Glutamatergic neuron (in vitro differentiated cells): ENCODE measurements at regions not wholly inside any gene's neighbourhood (a gene's known extent, or its start where the extent isn't known, plus 50 kb on each side); places are given as distances from the start of the nearest gene placed in this dataset.

ENCODE experiments used
- DNase-seq: peaks from one replicate; pipeline ENCODE4 v3.0.0; 2022
- H3K27ac Mint-ChIP-seq: one replicate; pipeline ENCODE4 v1.8.0; 2020; ENCODE audit warnings: mild to moderate bottlenecking, mixed read lengths, inconsistent platforms; ENCODE audit not compliant: unreplicated experiment
- H3K27me3 Mint-ChIP-seq: one replicate; pipeline ENCODE4 v1.8.0; 2020; ENCODE audit warnings: mild to moderate bottlenecking, moderate library complexity, mixed read lengths, inconsistent platforms; ENCODE audit not compliant: unreplicated experiment
- H3K36me3 Mint-ChIP-seq: one replicate; pipeline ENCODE4 v1.8.0; 2020; ENCODE audit warnings: mild to moderate bottlenecking, mixed read lengths, inconsistent platforms; ENCODE audit not compliant: unreplicated experiment
- H3K4me1 Mint-ChIP-seq: one replicate; pipeline ENCODE4 v1.8.0; 2020; ENCODE audit warnings: mild to moderate bottlenecking, low read depth, mixed read lengths, inconsistent platforms; ENCODE audit not compliant: unreplicated experiment
- H3K4me3 Mint-ChIP-seq: one replicate; pipeline ENCODE4 v1.8.0; 2020; ENCODE audit warnings: mild to moderate bottlenecking, mixed read lengths, inconsistent platforms; ENCODE audit not compliant: unreplicated experiment
- H3K9me3 Mint-ChIP-seq: one replicate; pipeline ENCODE4 v1.8.0; 2020; ENCODE audit warnings: mild to moderate bottlenecking, moderate library complexity, mixed read lengths, inconsistent platforms; ENCODE audit not compliant: unreplicated experiment
- TF ChIP-seq, protein P1 (sequence below): fragments of 200-600 bp; sonication (generic); IDR thresholded peaks from one replicate; pipeline ENCODE4 v1.5.0; 2021; ENCODE audit not compliant: partially characterized antibody, unreplicated experiment

DNA sequence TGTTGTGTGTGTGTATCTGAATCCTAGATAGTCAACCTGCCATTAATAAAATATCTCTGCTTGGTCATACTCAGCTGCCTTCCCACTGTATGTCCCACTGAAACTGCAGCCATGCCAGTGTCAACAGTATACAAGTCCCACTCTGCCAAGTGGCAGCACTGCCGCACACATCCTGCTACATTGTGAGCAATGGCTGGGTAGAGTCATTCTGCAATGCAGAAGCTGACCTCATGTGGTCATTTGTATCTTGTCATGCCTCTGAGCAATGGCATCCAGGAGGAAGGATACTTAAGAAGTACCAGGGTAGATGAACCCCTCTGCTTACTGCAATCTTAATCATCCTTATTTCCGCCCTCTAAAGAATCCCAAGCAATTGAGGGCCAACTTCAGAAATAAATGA, 302.2 kb upstream of the DDX18 start:
- no peak for DNase-seq
- no peak overlapping the region for H3K4me3 Mint-ChIP-seq

DNA sequence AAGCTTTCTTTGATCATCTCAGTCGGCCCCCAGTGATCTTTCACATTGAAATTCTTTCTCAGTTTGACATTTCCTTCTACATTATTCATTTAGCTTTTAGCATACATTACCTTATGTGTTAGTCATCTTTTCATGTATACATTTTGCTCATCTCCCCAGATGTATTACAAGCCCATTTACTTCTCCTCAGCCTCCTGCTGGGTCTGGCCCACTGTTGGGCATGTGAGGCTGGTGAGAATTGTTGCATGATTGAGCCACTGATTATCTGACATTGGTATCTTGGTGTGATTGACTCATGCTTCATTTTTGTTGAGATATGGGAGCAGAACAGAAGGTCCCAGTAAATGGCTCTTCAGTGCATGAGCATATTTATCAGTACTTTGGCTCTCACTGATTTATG, 300.1 kb upstream of the DDX18 start:
- TF ChIP-seq, protein P1, sequence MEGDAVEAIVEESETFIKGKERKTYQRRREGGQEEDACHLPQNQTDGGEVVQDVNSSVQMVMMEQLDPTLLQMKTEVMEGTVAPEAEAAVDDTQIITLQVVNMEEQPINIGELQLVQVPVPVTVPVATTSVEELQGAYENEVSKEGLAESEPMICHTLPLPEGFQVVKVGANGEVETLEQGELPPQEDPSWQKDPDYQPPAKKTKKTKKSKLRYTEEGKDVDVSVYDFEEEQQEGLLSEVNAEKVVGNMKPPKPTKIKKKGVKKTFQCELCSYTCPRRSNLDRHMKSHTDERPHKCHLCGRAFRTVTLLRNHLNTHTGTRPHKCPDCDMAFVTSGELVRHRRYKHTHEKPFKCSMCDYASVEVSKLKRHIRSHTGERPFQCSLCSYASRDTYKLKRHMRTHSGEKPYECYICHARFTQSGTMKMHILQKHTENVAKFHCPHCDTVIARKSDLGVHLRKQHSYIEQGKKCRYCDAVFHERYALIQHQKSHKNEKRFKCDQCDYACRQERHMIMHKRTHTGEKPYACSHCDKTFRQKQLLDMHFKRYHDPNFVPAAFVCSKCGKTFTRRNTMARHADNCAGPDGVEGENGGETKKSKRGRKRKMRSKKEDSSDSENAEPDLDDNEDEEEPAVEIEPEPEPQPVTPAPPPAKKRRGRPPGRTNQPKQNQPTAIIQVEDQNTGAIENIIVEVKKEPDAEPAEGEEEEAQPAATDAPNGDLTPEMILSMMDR: no peak
- no peak overlapping the region for H3K4me3 Mint-ChIP-seq
- no peak overlapping the region for H3K27ac Mint-ChIP-seq
- no peaks in the 10 kb centered on the region for H3K4me1 Mint-ChIP-seq
- no peak for DNase-seq
- H3K9me3 Mint-ChIP-seq: no peaks in the 10 kb centered on the region
- no peaks in the 10 kb centered on the region for H3K36me3 Mint-ChIP-seq
- H3K27me3 Mint-ChIP-seq: peaks cover 2% of the 10 kb centered on the region

More for the DNA sequence above, 302.2 kb upstream of the DDX18 start:
- TF ChIP-seq, protein P1: no peak
- Mint-ChIP-seq H3K36me3 (no peaks in the 10 kb centered on the region), H3K27me3 (peaks cover 2% of the 10 kb centered on the region), H3K9me3 (no peaks in the 10 kb centered on the region), H3K4me1 (no peaks in the 10 kb centered on the region), H3K27ac (no peak overlapping the region)

DNA sequence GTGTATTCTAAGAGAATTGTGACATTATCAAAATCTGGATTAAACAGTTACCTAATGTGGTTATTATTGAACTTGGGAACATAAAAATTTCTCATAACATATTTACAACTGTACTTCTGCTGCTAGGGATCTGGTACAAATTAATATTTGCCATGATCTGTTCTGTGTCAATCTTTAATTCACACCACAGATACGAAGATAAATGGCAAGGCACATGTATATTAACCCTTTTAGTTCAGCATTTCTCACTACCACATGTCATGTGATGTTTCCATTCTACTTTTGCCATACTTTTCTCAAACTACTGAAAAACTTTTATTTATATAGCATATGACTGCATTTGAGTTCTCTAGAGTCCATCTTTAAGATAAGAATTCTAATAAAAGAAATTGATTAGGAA, 295.3 kb upstream of the DDX18 start:
- Mint-ChIP-seq H3K27me3 (no peaks in the 10 kb centered on the region), H3K36me3 (no peaks in the 10 kb centered on the region), H3K4me3 (no peak overlapping the region), H3K9me3 (no peaks in the 10 kb centered on the region), H3K4me1 (no peaks in the 10 kb centered on the region), H3K27ac (no peak overlapping the region)
- TF ChIP-seq, protein P1: no peak
- DNase-seq: no peak

DNA sequence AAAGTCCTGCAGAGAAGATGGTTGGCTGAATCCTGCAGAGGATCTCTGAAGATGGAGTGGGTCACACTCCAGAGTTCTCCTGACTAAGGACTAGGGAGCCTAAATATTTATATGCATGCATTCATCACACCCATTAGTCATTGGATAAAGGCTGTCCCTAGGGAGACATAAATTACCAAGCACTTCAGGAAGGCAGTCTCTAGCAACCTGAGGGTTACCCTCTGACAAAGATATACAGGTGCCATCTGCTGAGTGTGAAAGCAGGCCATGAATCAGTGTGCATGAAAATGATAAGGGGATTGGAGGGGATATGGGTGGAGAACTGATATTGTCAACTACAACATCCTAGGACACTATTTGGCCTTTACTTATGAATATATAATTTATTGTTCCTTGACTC, 294.8 kb upstream of the DDX18 start:
- Mint-ChIP-seq H3K4me3 (no peak overlapping the region), H3K9me3 (no peaks in the 10 kb centered on the region), H3K36me3 (no peaks in the 10 kb centered on the region), H3K27me3 (no peaks in the 10 kb centered on the region), H3K27ac (no peak overlapping the region), H3K4me1 (no peaks in the 10 kb centered on the region)
- DNase-seq: no peak
- TF ChIP-seq, protein P1: no peak

DNA sequence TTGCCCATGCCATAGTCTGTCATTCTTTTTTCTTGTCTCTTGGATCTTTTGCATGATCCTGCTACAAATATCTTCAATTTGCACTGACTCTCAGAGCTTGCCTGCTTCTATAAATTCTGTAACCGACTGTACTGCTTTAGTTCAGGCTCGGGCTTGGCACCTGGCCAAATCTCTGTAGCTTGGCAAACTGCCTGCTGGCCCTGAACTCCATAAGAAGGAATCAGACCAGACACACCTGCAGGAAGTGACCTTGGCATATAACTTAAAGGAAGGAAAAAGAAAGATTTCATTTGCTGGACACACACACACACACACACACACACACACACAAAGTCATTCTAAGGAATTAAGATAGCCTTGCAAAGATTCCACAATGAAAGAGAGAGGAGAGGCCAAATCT, 291.2 kb upstream of the DDX18 start:
- DNase-seq: no peak
- H3K27me3 Mint-ChIP-seq: no peaks in the 10 kb centered on the region
- H3K4me1 Mint-ChIP-seq: no peaks in the 10 kb centered on the region
- no peaks in the 10 kb centered on the region for H3K36me3 Mint-ChIP-seq
- TF ChIP-seq, protein P1: no peak
- H3K4me3 Mint-ChIP-seq: no peak overlapping the region
- no peak overlapping the region for H3K27ac Mint-ChIP-seq
- peaks cover 2% of the 10 kb centered on the region for H3K9me3 Mint-ChIP-seq
